ENCODE measurements at regions not wholly inside any gene's neighbourhood (a gene's known extent, or its start where the extent isn't known, plus 50 kb on each side); places are given as distances from the start of the nearest gene placed in this dataset.

DNA sequence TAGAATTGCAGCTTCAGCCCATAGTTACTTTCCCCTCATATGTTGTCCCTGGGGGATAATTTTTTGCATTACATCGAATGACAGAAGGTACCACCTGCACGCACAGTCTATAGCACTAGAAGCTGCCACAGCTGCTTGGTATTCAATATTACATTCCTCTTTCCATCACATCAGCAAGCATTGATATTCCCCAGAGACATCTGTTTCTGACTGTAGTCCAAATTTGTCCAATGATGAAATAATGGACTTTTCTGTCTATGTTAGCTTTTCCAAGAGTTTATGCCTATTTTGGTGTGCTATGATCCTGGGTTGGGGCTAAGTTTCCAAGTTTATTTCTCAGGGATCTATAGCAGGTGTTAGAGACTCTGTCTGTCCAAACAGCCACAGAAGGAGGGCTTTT is 335.4 kb downstream of the LRIG3 start:
- TF ChIP-seq, protein P1, sequence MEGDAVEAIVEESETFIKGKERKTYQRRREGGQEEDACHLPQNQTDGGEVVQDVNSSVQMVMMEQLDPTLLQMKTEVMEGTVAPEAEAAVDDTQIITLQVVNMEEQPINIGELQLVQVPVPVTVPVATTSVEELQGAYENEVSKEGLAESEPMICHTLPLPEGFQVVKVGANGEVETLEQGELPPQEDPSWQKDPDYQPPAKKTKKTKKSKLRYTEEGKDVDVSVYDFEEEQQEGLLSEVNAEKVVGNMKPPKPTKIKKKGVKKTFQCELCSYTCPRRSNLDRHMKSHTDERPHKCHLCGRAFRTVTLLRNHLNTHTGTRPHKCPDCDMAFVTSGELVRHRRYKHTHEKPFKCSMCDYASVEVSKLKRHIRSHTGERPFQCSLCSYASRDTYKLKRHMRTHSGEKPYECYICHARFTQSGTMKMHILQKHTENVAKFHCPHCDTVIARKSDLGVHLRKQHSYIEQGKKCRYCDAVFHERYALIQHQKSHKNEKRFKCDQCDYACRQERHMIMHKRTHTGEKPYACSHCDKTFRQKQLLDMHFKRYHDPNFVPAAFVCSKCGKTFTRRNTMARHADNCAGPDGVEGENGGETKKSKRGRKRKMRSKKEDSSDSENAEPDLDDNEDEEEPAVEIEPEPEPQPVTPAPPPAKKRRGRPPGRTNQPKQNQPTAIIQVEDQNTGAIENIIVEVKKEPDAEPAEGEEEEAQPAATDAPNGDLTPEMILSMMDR (IDR thresholded peaks at IDR 0.05; ENCODE audit: low read length): no peak
- no peak for TF ChIP-seq EZH2 (IDR thresholded peaks at IDR 0.05; ENCODE audit: borderline replicate concordance, low read length)
- Histone ChIP-seq H3K79me2 (ENCODE audit: insufficient read depth, low read length) (no peaks in the 10 kb centered on the region), H2AFZ (ENCODE audit: low read length) (no peak overlapping the region), H3K36me3 (ENCODE audit: insufficient read depth, low read length) (no peaks in the 10 kb centered on the region), H3F3A (ENCODE audit: insufficient read depth, low read length) (no peaks in the 10 kb centered on the region), H3K9me3 (ENCODE audit: low read length) (no peaks in the 10 kb centered on the region), H3K27me3 (ENCODE audit: insufficient read depth, low read length) (no peaks in the 10 kb centered on the region), H3K27ac (ENCODE audit: low read depth, low read length, poor library complexity, severe bottlenecking) (no peak overlapping the region), H3K9ac (ENCODE audit: low read length) (no peak overlapping the region), H3K4me3 (ENCODE audit: low read depth, low read length, poor library complexity, severe bottlenecking) (no peak overlapping the region), H3K4me1 (ENCODE audit: insufficient read depth, low read length, severe bottlenecking) (no peaks in the 10 kb centered on the region), H3K4me2 (ENCODE audit: low read length) (no peak overlapping the region), H4K20me1 (ENCODE audit: insufficient read depth, low read length) (no peaks in the 10 kb centered on the region), H3K9me2 (ENCODE audit: low read depth, low read length) (no peaks in the 10 kb centered on the region)

DNA sequence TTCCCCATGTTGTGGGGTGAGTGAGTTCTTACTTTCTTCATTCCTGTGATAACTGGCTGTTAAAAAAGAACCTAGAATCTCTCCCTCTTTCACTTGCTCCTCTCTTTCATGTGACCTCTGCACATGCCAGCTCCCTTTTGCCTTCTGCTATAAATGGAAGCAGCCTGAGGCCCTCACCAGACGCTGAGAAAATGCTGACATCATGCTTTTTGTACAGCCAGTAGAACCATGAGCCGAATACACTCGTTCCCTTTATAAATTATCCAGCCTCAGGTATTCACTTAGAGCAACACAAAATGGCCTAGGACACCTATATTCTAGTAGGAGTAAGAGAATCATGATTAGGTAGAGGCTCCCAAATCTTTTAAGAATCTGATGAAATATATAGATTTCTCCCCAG is 333.5 kb downstream of the LRIG3 start:
- Histone ChIP-seq H3K9me2 (ENCODE audit: low read depth, low read length) (no peaks in the 10 kb centered on the region), H3K4me2 (ENCODE audit: low read length) (no peak overlapping the region), H3K27ac (ENCODE audit: low read depth, low read length, poor library complexity, severe bottlenecking) (no peak overlapping the region), H3K27me3 (ENCODE audit: insufficient read depth, low read length) (no peaks in the 10 kb centered on the region), H4K20me1 (ENCODE audit: insufficient read depth, low read length) (no peaks in the 10 kb centered on the region), H3K36me3 (ENCODE audit: insufficient read depth, low read length) (no peaks in the 10 kb centered on the region), H3K79me2 (ENCODE audit: insufficient read depth, low read length) (no peaks in the 10 kb centered on the region), H2AFZ (ENCODE audit: low read length) (no peak overlapping the region), H3K9me3 (ENCODE audit: low read length) (no peaks in the 10 kb centered on the region), H3K9ac (ENCODE audit: low read length) (no peak overlapping the region), H3K4me1 (ENCODE audit: insufficient read depth, low read length, severe bottlenecking) (no peaks in the 10 kb centered on the region), H3F3A (ENCODE audit: insufficient read depth, low read length) (no peaks in the 10 kb centered on the region), H3K4me3 (ENCODE audit: low read depth, low read length, poor library complexity, severe bottlenecking) (no peak overlapping the region)
- TF ChIP-seq EZH2 (IDR thresholded peaks at IDR 0.05; ENCODE audit: borderline replicate concordance, low read length): no peak
- TF ChIP-seq, protein P1 (IDR thresholded peaks at IDR 0.05; ENCODE audit: low read length): no peak

DNA sequence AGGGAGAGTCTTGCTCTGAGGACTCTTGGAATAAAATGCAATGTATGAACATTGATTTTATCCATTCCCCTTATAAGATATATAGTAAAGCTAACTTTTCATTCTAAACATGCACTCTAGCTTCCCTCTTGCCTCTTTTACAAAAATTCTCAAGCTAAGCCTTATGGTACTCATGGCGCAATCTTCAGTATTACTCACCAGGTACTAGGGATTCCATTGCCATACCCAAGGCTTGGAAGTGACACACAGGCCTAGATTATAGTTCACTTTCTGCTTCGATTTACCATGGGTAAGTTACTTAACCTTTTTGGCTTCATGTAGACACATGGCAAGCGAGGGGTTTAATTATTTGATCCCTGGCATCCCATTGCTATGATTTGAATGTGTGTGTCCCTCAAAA is 331.5 kb downstream of the LRIG3 start:
- H3K4me3 ChIP-seq (ENCODE audit: low read depth, low read length, poor library complexity, severe bottlenecking): no peak overlapping the region
- H3K79me2 ChIP-seq (ENCODE audit: insufficient read depth, low read length): no peaks in the 10 kb centered on the region
- no peaks in the 10 kb centered on the region for H3K36me3 ChIP-seq (ENCODE audit: insufficient read depth, low read length)

More for the DNA sequence above, 331.5 kb downstream of the LRIG3 start:
- Histone ChIP-seq H3K9me3 (ENCODE audit: low read length) (no peaks in the 10 kb centered on the region), H3F3A (ENCODE audit: insufficient read depth, low read length) (no peaks in the 10 kb centered on the region), H4K20me1 (ENCODE audit: insufficient read depth, low read length) (no peaks in the 10 kb centered on the region), H3K9me2 (ENCODE audit: low read depth, low read length) (no peaks in the 10 kb centered on the region), H3K4me2 (ENCODE audit: low read length) (no peak overlapping the region), H2AFZ (ENCODE audit: low read length) (no peak overlapping the region), H3K27ac (ENCODE audit: low read depth, low read length, poor library complexity, severe bottlenecking) (no peak overlapping the region), H3K9ac (ENCODE audit: low read length) (no peak overlapping the region), H3K4me1 (ENCODE audit: insufficient read depth, low read length, severe bottlenecking) (no peaks in the 10 kb centered on the region), H3K27me3 (ENCODE audit: insufficient read depth, low read length) (no peaks in the 10 kb centered on the region)
- TF ChIP-seq EZH2 (IDR thresholded peaks at IDR 0.05; ENCODE audit: borderline replicate concordance, low read length): no peak
- TF ChIP-seq, protein P1 (IDR thresholded peaks at IDR 0.05; ENCODE audit: low read length): no peak
